ENCODE measurements at regions not wholly inside any gene's neighbourhood (a gene's known extent, or its start where the extent isn't known, plus 50 kb on each side); places are given as distances from the start of the nearest gene placed in this dataset.

DNA sequence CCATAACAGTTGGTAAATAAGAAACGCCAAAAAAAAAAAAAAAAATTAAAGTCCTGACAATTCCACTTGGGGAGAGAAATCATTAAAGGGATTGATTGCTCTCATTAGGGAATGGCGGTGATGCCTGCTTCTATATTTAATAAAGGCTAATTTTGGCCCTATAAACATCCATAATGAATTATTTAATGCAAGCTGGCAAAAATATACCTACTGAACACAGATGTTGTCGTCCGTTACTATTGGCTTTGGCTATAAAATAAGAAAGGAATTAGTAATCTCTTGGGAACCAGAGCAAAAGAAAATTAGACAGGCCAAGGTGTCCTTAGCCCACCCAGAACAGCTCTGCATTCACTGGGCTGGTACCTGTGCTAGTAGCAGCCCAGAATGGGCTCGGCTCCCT is 717.3 kb downstream of the DIAPH3 start:
- intact Hi-C loops (cut with DNase I) = no loop called here
- ATAC-seq = no peak

DNA sequence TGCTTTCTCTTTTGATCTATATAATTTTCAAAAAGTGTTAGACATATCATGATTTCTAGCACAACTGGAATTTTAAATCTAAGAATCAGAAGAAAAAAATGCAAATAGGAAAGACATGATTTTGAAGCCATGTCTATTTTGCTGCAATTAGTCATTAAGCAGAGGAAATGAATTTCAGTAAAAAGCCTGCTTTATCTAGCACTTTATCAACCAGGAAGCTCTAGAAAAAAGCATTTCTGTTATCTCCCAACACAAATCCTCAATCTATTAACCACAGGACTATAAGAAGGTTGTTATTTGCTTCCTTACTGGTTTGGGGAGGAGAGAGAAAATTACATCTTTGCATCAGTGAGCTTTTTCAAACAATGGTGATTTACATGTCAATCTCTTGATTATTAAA is 716.7 kb downstream of the DIAPH3 start:
- H3K27me3 ChIP-seq (ENCODE audit: low read depth) = no peaks in the 10 kb centered on the region
- H3K36me3 ChIP-seq = no peaks in the 10 kb centered on the region
- no peaks in the 10 kb centered on the region for H3K4me1 ChIP-seq
- H3K9me3 ChIP-seq = no peaks in the 10 kb centered on the region
- TF ChIP-seq, protein P1, sequence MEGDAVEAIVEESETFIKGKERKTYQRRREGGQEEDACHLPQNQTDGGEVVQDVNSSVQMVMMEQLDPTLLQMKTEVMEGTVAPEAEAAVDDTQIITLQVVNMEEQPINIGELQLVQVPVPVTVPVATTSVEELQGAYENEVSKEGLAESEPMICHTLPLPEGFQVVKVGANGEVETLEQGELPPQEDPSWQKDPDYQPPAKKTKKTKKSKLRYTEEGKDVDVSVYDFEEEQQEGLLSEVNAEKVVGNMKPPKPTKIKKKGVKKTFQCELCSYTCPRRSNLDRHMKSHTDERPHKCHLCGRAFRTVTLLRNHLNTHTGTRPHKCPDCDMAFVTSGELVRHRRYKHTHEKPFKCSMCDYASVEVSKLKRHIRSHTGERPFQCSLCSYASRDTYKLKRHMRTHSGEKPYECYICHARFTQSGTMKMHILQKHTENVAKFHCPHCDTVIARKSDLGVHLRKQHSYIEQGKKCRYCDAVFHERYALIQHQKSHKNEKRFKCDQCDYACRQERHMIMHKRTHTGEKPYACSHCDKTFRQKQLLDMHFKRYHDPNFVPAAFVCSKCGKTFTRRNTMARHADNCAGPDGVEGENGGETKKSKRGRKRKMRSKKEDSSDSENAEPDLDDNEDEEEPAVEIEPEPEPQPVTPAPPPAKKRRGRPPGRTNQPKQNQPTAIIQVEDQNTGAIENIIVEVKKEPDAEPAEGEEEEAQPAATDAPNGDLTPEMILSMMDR (IDR thresholded peaks at IDR 0.05) = no peak
- DNase-seq = no peak
- no peak for ATAC-seq
- H3K4me3 ChIP-seq = no peak overlapping the region
- no peak overlapping the region for H3K27ac ChIP-seq
- intact Hi-C loops (cut with DNase I) = no loop called here

More for the DNA sequence above, 717.3 kb downstream of the DIAPH3 start:
- Histone ChIP-seq H3K4me1 (no peaks in the 10 kb centered on the region), H3K27ac (no peak overlapping the region), H3K9me3 (no peaks in the 10 kb centered on the region), H3K27me3 (ENCODE audit: low read depth) (no peaks in the 10 kb centered on the region), H3K36me3 (no peaks in the 10 kb centered on the region), H3K4me3 (no peak overlapping the region)
- TF ChIP-seq, protein P1 (IDR thresholded peaks at IDR 0.05) = no peak
- DNase-seq = no peak

DNA sequence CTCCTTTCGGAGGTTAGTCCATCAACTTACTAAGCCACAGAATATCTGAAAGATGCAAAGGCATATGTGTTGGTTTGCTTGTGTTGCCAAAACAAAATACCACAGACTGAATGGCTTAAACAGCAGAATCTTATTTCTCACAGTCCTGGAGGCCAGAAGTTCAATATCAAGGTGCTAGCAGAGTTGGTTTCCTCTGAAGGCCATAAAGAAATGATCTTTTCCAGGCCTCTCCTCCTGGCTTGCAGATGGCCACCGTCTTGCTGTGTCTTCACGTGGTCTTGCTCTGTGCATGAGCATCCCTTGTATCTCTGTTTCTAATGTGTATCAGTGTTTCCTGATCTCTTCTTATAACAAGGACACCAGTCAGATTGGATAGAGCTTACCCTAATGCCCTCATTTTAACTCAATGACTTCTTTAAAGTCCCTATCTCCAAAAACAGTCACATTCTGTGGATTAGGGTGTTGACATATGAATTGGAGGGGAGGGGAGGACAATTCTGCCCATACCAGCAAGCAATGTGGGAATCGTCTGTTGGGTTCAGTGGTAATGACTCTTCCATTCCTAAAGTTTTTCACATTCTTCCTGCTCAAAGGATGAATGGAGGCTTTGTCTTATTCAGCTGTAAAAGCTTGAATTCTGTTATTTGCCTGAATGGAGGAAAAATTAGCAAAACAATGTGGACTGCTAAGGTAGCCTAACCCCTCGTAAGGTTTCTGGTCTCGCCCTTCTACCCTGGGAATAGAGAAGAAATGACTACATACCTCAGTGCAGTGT is 715.7 kb downstream of the DIAPH3 start:
- H3K4me1 ChIP-seq = no peaks in the 10 kb centered on the region
- ATAC-seq (no peak), DNase-seq (no peak)
- H3K27ac ChIP-seq = no peak overlapping the region
- intact Hi-C loops (cut with DNase I) = no loop called here
- H3K36me3 ChIP-seq = no peaks in the 10 kb centered on the region
- no peak overlapping the region for H3K4me3 ChIP-seq
- no peaks in the 10 kb centered on the region for H3K9me3 ChIP-seq
- H3K27me3 ChIP-seq (ENCODE audit: low read depth) = no peaks in the 10 kb centered on the region
- TF ChIP-seq, protein P1 (IDR thresholded peaks at IDR 0.05) = no peak

DNA sequence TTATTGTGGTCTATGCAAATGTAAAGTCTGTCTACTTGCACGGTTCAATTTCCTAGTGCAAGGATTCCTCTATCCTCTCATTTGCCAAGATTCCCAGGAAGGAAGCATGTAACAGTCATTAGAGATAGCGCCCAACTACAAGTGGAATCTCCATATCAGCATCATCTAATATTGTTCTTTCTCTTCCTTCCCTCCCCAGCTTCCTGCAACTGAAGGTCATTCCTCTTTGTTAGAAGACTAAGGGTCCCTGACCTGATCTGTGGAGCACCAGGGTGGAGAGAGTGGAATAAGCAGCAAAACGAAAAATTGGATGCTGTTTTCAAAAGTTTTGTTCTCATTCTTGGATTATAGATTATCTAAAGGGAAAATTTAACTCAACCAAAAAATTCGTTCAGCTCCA is 714.0 kb downstream of the DIAPH3 start:
- DNase-seq (no peak), ATAC-seq (no peak)
- intact Hi-C loops (cut with DNase I) = no loop called here
- H3K4me3 ChIP-seq = no peak overlapping the region
- no peak overlapping the region for H3K27ac ChIP-seq
- no peaks in the 10 kb centered on the region for H3K9me3 ChIP-seq
- H3K36me3 ChIP-seq = no peaks in the 10 kb centered on the region
- no peaks in the 10 kb centered on the region for H3K27me3 ChIP-seq (ENCODE audit: low read depth)
- TF ChIP-seq, protein P1 (IDR thresholded peaks at IDR 0.05) = no peak
- no peaks in the 10 kb centered on the region for H3K4me1 ChIP-seq

DNA sequence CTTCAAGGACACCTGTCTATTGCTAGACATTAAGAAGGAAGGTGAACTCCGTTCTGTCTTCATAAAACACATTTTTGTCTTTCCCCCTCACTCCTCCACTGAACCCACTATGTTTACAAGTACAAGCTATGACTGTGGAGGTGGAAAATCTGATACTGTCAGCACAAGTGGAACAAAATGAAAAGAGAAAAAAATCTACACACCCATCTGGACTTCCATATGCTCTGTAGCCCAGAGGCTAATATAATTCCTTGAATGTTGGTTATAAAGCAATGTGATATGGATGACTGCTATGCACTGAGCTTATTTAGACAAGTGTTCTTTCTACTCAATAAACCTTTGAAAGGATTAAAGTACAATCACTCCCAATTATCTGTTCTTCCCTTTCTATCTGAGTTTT is 713.5 kb downstream of the DIAPH3 start:
- no peaks in the 10 kb centered on the region for H3K27me3 ChIP-seq (ENCODE audit: low read depth)
- H3K27ac ChIP-seq = no peak overlapping the region
- TF ChIP-seq, protein P1 (IDR thresholded peaks at IDR 0.05) = no peak
- H3K4me1 ChIP-seq = no peaks in the 10 kb centered on the region
- ATAC-seq (no peak), DNase-seq (no peak)
- intact Hi-C loops (cut with DNase I) = no loop called here
- H3K36me3 ChIP-seq = no peaks in the 10 kb centered on the region
- H3K4me3 ChIP-seq = no peak overlapping the region
- no peaks in the 10 kb centered on the region for H3K9me3 ChIP-seq
